HG03139 (cell line): ENCODE measurements at regions not wholly inside any gene's neighbourhood (a gene's known extent, or its start where the extent isn't known, plus 50 kb on each side); places are given as distances from the start of the nearest gene placed in this dataset.

Experiments
- ATAC-seq: cut with Tn5 transposase; IDR thresholded peaks from one replicate; pipeline ENCODE4 v1.9.1; 2021; ENCODE audit not compliant: unreplicated experiment

- ATAC-seq = no peak
These were observed 53.4 kb upstream of the DLK1 start for GRCh38 chr14:100673085-100673806.

DNA sequence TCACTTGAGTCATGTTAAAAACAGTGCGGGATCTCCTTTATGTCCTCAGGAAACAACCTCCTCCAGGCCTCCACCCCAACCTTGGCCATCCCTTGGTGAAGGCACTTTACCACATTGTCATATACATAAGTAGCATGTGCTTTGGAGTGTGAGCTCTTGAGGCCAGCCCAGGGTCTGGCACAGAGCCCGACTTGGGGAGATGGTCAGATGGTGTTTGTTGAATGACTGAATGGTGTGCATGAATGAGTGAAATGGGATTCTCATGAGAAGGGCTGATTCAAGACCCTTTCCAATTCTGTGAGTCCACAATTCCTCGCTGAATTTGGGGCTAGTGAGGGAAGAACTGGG is 52.9 kb upstream of the DLK1 start:
- ATAC-seq = no peak

DNA sequence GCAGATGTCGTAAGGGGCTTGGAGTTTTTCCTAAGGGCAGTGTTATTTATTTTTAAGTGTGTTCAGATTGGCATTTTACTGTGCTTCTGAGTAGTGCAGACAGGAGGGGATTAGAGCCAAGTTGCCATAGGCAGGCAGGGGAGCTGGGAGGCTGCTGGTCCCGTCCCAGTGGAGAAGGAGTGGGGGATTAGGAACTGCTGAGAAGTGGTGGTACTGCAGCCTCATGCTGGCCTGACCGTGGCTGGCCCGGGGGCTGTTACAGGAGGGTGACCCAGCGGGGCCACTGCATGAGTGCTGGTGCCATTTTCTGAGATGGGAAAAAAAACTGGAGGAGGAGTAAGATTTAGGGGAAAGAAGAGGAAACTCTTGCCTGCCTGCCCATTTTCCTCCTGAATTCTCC is 52.3 kb upstream of the DLK1 start:
- no peak for ATAC-seq

GRCh38 chr14:100674897-100675619 is 51.6 kb upstream of the DLK1 start:
- no peak for ATAC-seq

DNA sequence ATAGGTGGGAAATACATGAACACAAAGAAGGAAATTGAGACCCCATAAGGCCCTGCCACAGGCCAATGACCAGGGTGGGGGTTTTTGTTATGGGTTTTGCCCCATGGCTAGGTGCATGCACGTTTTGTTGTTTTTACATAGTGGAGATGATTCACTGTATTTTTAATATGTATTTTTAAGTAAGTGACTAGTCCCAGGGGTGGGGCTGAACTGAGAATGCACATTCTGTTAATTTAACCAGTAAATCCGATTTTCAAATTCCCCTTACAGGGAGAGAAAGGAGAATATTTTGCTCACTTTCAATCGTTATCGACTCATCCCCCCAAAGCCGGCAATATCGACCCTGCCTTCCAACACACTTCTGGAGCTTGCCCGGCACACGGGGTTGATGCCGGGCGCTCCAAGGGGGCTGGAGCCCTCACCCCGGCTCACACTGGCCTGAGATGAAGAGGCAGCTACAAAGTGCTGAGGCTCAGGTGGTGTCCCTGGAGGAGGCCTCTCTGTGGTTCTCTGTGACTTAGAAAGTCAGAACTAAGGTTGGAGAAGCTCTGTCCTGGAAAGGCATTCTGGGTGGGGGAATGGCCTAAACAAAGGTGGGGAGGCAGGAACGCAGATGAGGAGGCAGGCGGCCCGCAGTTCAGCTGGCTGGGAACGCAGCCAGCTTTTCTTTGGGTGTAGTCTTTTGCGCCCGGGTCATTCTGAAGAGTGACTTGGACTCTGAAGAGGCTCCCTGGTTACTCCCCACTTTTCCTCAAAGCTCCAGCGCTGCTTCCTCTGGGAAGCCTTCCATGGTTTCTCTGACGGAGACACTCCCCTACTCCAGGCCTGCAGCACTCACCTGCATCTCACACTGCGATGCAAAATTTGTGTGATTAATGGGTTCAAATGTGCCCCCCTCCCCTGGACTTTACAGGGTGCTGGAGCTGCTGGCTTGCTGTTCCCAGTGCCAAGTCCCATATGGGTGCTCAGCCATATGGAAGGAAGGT is 50.7 kb upstream of the DLK1 start:
- no peak for ATAC-seq
